Ishikawa (cell line): ENCODE measurements at regions not wholly inside any gene's neighbourhood (a gene's known extent, or its start where the extent isn't known, plus 50 kb on each side); places are given as distances from the start of the nearest gene placed in this dataset.

Source experiments
- CREB1 ChIP-seq: IDR thresholded peaks from 2 replicates; pipeline ENCODE4 v1.6.1; 2012; ENCODE audit warnings: low read depth
- EP300 ChIP-seq: IDR thresholded peaks from 2 replicates; pipeline ENCODE4 v1.6.1; 2012; ENCODE audit warnings: borderline replicate concordance
- FOXM1 ChIP-seq: IDR thresholded peaks from 2 replicates; pipeline ENCODE4 v1.6.1; 2012; ENCODE audit warnings: low read depth, borderline replicate concordance
- TAF1 ChIP-seq: IDR thresholded peaks from 2 replicates; pipeline ENCODE4 v1.6.1; 2012; ENCODE audit warnings: low read depth, mild to moderate bottlenecking
- TEAD4 ChIP-seq: IDR thresholded peaks from 2 replicates; pipeline ENCODE4 v1.6.1; 2012
- YY1 ChIP-seq: IDR thresholded peaks from 2 replicates; pipeline ENCODE4 v1.6.1; 2012; ENCODE audit warnings: low read depth

- no peak for TF ChIP-seq YY1
- TF ChIP-seq TAF1: no peak
- TF ChIP-seq EP300: no peak
- no peak for TF ChIP-seq CREB1
- no peak for TF ChIP-seq FOXM1
- TF ChIP-seq TEAD4: no peak
These were observed 164.9 kb upstream of the TRIM24 start for GRCh38 chr7:138295049-138295637.
